A549 (cell line): ENCODE measurements at regions not wholly inside any gene's neighbourhood (a gene's known extent, or its start where the extent isn't known, plus 50 kb on each side); places are given as distances from the start of the nearest gene placed in this dataset.

Experiments used
- ATAC-seq, 2 experiments: fragments of 200-7000 bp in 1 of 2; fragments of >200 bp in 1 of 2; cut with Nextera tagmentation in 1 of 2; cut with Tn5 transposase in 1 of 2; 3 replicates each; pipeline versions ENCODE4 v1.8.0 to v1.9.1; 2018 to 2020; ENCODE audit warnings: mild to moderate bottlenecking in 1 of 2, moderate library complexity in 1 of 2
- CTCF ChIA-PET: fragments of 300-600 bp; sonication (Branson Sonifier 250); formaldehyde crosslinking; extraction: SDS; loops from one replicate; lab custom pipeline; 2021; ENCODE audit warnings: antibody characterized with exemption, inconsistent platforms; lab: Yijun Ruan, JAX
- POLR2A ChIA-PET: fragments of 350-600 bp; formaldehyde crosslinking; extraction: SDS; loops from one replicate; lab custom pipeline; 2021; ENCODE audit warnings: antibody characterized with exemption, inconsistent platforms; lab: Yijun Ruan, JAX
- DNase-seq, 2 experiments: peaks; one replicate each; pipeline versions ENCODE4 v3.0.0 to v3.0.0-alpha.2; 2011 to 2016; ENCODE audit warnings: low read depth in 1 of 2, low spot score in 1 of 2
- FAIRE-seq: peaks from 2 replicates; lab custom pipeline; 2011; peaks lifted over from hg19 to GRCh38; lab: Jason Lieb, UNC
- H3K27ac ChIP-seq, 2 experiments: fragments of >200 bp; sonication (Bioruptor Twin); formaldehyde crosslinking; 3 replicates each; pipeline ENCODE4 v1.5.1; 2016 to 2017
- H3K4me1 ChIP-seq: fragments of >200 bp; sonication (Bioruptor Twin); formaldehyde crosslinking; 3 replicates; pipeline ENCODE4 v1.6.1; 2016
- H3K4me2 ChIP-seq: fragments of >200 bp; sonication (Bioruptor Twin); formaldehyde crosslinking; 3 replicates; pipeline ENCODE4 v1.6.1; 2016
- H3K4me3 ChIP-seq: fragments of >200 bp; sonication (Bioruptor Twin); formaldehyde crosslinking; 3 replicates; pipeline ENCODE4 v1.5.1; 2016
- H3K9me3 ChIP-seq: fragments of >200 bp; sonication (Bioruptor Twin); formaldehyde crosslinking; 3 replicates; pipeline ENCODE4 v1.6.1; 2016
- CEBPB ChIP-seq, 2 experiments: fragments of >200 bp in 1 of 2; sonication (Bioruptor Twin) in 1 of 2; formaldehyde crosslinking in 1 of 2; IDR thresholded peaks; 2 replicates each; pipeline ENCODE4 v1.6.1; 2012 to 2016
- CHD2 ChIP-seq: fragments of 150-350 bp; IDR thresholded peaks from 2 replicates; pipeline ENCODE4 v1.6.1; 2014; ENCODE audit warnings: low read length; ENCODE audit not compliant: partially characterized antibody
- CHD4 ChIP-seq: fragments of 200-600 bp; sonication (generic); IDR thresholded peaks from 2 replicates; pipeline ENCODE4 v1.6.1; 2016; ENCODE audit warnings: antibody characterized with exemption, mild to moderate bottlenecking, borderline replicate concordance
- EP300 ChIP-seq, 2 experiments: fragments of >200 bp; sonication (Bioruptor Twin); formaldehyde crosslinking; IDR thresholded peaks; 2 replicates in 1 of 2; 3 replicates in 1 of 2; pipeline ENCODE4 v1.6.1; 2016 to 2017
- FOSB ChIP-seq: fragments of 250-450 bp; sonication (Bioruptor Pico); IDR thresholded peaks from 2 replicates; pipeline ENCODE4 v1.5.0; 2020; ENCODE audit warnings: mild to moderate bottlenecking, moderate library complexity
- FOSL2 ChIP-seq, 2 experiments: fragments of 450-650 bp in 1 of 2; fragments of >200 bp in 1 of 2; sonication (Bioruptor Twin) in 1 of 2; formaldehyde crosslinking; IDR thresholded peaks; 2 replicates each; pipeline versions ENCODE4 v1.5.0 to v1.6.1; 2016 to 2020; ENCODE audit warnings: mild to moderate bottlenecking in 1 of 2, moderate library complexity in 1 of 2
- HOXA7 ChIP-seq: fragments of 250-450 bp; sonication (Bioruptor Pico); IDR thresholded peaks from 2 replicates; pipeline ENCODE4 v1.5.0; 2020; ENCODE audit warnings: mild to moderate bottlenecking, moderate library complexity
- HOXB5 ChIP-seq: fragments of 250-450 bp; sonication (Bioruptor Pico); IDR thresholded peaks from 2 replicates; pipeline ENCODE4 v1.5.0; 2020; ENCODE audit warnings: mild to moderate bottlenecking, moderate library complexity
- JUNB ChIP-seq: fragments of >200 bp; sonication (Bioruptor Twin); formaldehyde crosslinking; IDR thresholded peaks from 2 replicates; pipeline ENCODE4 v1.6.1; 2016
- KDM1A ChIP-seq: fragments of 200-600 bp; sonication (generic); IDR thresholded peaks from 2 replicates; pipeline ENCODE4 v1.6.1; 2016; ENCODE audit warnings: low read depth, mild to moderate bottlenecking
- MAFK ChIP-seq: fragments of 450-650 bp; IDR thresholded peaks from 2 replicates; pipeline ENCODE4 v1.6.1; 2014; ENCODE audit not compliant: partially characterized antibody
- MYC ChIP-seq: IDR thresholded peaks from 2 replicates; pipeline ENCODE4 v1.6.1; 2012; ENCODE audit warnings: mild to moderate bottlenecking, inconsistent platforms, low read length, improper control_type of control experiment, borderline replicate concordance
- NFE2L2 ChIP-seq: fragments of 150-350 bp; conservative IDR thresholded peaks from 2 replicates; pipeline ENCODE4 v1.6.1; 2014; ENCODE audit warnings: low read length
- NPAS2 ChIP-seq: fragments of 250-450 bp; sonication (Bioruptor Pico); IDR thresholded peaks from 2 replicates; pipeline ENCODE4 v1.8.0; 2022; ENCODE audit warnings: mild to moderate bottlenecking, moderate library complexity, borderline replicate concordance
- NR3C1 ChIP-seq: fragments of >200 bp; sonication (Bioruptor Twin); formaldehyde crosslinking; IDR thresholded peaks from 3 replicates; pipeline ENCODE4 v1.6.1; 2017
- POLR2A ChIP-seq: IDR thresholded peaks from 2 replicates; pipeline ENCODE4 v1.6.1; 2012; ENCODE audit warnings: mild to moderate bottlenecking, low read length
- RAD21 ChIP-seq, 2 experiments: fragments of >200 bp in 1 of 2; sonication (Bioruptor Twin) in 1 of 2; formaldehyde crosslinking in 1 of 2; IDR thresholded peaks in 1 of 2; conservative IDR thresholded peaks in 1 of 2; 2 replicates in 1 of 2; 3 replicates in 1 of 2; pipeline ENCODE4 v1.6.1; 2012 to 2018; ENCODE audit warnings: inconsistent platforms in 1 of 2
- SMC3 ChIP-seq: fragments of >200 bp; sonication (Bioruptor Twin); formaldehyde crosslinking; IDR thresholded peaks from 3 replicates; pipeline ENCODE4 v1.6.1; 2018; ENCODE audit warnings: inconsistent platforms
- TP53 ChIP-seq: fragments of 250-450 bp; sonication (Bioruptor Pico); IDR thresholded peaks from 2 replicates; pipeline ENCODE4 v1.5.0; 2021; ENCODE audit warnings: mild to moderate bottlenecking, moderate library complexity
- ZC3H11A ChIP-seq: fragments of 450-650 bp; IDR thresholded peaks from 2 replicates; pipeline ENCODE4 v1.6.1; 2014; ENCODE audit warnings: antibody characterized with exemption, mild to moderate bottlenecking
- ZSCAN20 ChIP-seq: fragments of 250-450 bp; sonication (Bioruptor Pico); IDR thresholded peaks from 2 replicates; pipeline ENCODE4 v1.8.0; 2022; ENCODE audit warnings: mild to moderate bottlenecking, moderate library complexity
- WGBS: methylation state at CpG from one replicate; pipeline ENCODE4 v1.1.6; 2017; ENCODE audit errors: missing lambda C conversion rate; 5-methylcytosine and 5-hydroxymethylcytosine counted together
- TF ChIP-seq, protein P1 (sequence below): fragments of 450-650 bp; IDR thresholded peaks from 2 replicates; pipeline ENCODE4 v1.6.1; 2014; ENCODE audit warnings: antibody characterized with exemption
- TF ChIP-seq, protein P2 (sequence below): IDR thresholded peaks from 2 replicates; pipeline ENCODE4 v1.6.1; 2012
- TF ChIP-seq, protein P3 (sequence below): fragments of >200 bp; sonication (Bioruptor Twin); formaldehyde crosslinking; IDR thresholded peaks from 3 replicates; pipeline ENCODE4 v1.5.1; 2016

DNA sequence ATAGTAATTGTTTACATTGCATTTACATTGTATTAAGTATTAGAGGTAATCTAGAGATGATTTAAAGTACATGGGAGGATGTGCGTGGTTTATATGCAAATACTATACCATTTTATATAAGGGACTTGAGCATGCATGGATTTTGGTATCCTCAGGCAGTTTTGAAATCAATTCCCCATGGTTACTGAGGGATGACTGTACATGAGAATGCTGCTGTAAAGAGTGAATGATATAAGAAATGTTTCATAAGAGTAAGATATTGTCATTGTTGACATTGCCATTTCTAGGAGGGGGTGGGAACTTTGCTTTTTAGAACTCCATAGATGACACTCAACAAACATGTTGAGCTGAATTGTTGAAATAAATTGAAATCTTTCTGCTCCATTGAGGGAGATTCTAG lies 185.0 kb downstream of the SEMA6A start:
- CTCF ChIA-PET, result no interaction called here
- 18% methylated on average over 1 of the region's 1 CpG for WGBS
- Histone ChIP-seq H3K4me3 (no peak overlapping the region), H3K4me2 (no peak overlapping the region), H3K4me1 (no peaks in the 10 kb centered on the region), H3K27ac (no peak overlapping the region), H3K9me3 (no peaks in the 10 kb centered on the region)
- POLR2A ChIA-PET, result no interaction called here
- ATAC-seq (no peak), DNase-seq (no peak), FAIRE-seq (no peak)
- TF ChIP-seq, protein P1, sequence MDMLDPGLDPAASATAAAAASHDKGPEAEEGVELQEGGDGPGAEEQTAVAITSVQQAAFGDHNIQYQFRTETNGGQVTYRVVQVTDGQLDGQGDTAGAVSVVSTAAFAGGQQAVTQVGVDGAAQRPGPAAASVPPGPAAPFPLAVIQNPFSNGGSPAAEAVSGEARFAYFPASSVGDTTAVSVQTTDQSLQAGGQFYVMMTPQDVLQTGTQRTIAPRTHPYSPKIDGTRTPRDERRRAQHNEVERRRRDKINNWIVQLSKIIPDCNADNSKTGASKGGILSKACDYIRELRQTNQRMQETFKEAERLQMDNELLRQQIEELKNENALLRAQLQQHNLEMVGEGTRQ, result no peak
- TF ChIP-seq JUNB (no peak), FOSB (CRISPR knock-in tag) (no peak), CEBPB (IDR thresholded peaks at IDR 0.05) (no peak), KDM1A (no peak), CHD2 (no peak), ZC3H11A (no peak), SMC3 (no peak), MAFK (no peak)

DNA sequence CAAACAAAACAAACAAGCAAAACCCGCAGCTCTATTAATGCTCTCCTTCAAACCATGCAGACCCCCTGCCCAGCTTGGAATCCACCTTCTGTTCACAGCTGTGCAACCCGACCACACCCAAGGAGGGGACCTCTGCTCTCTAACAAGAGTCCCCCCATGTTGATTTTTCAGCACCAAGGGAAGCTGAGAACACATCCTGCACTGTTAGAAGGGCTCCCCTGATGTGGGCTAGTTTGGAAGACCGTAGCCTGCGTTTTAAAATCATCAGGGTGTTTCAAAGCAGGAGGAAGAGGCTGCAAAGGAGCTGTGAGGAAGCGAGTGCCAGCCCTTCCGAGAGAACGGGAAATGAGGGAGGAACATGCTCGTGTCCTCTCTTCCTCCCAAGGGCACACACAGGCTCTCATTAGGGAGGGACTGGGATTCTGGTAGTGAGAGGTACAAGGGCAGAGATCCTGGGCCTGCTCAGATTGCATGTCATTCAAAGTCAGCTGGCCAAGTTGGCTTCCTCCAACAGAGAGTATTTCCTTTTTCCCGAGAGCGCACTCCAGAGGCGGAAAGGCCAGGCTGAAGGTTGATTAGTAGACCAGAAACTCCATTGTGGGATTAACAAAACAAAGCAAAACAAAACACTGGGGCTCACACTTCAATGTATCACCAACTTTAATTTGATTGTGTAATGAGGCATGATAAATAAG lies 185.9 kb downstream of the SEMA6A start:
- Histone ChIP-seq H3K9me3 (no peaks in the 10 kb centered on the region), H3K27ac (no peak overlapping the region), H3K4me1 (no peaks in the 10 kb centered on the region), H3K4me2 (no peak overlapping the region), H3K4me3 (no peak overlapping the region)
- FAIRE-seq (no peak), ATAC-seq (no peak), DNase-seq (no peak)
- POLR2A ChIA-PET, result no interaction called here
- CTCF ChIA-PET, result interaction anchor here (0.7 kb wide), 1 partner anchor 37 kb away, joined by 3 read pairs; no protein-coding TSS in a partner anchor
- no peak for TF ChIP-seq CHD4
- TF ChIP-seq MAFK, result no peak
- TF ChIP-seq, protein P2, sequence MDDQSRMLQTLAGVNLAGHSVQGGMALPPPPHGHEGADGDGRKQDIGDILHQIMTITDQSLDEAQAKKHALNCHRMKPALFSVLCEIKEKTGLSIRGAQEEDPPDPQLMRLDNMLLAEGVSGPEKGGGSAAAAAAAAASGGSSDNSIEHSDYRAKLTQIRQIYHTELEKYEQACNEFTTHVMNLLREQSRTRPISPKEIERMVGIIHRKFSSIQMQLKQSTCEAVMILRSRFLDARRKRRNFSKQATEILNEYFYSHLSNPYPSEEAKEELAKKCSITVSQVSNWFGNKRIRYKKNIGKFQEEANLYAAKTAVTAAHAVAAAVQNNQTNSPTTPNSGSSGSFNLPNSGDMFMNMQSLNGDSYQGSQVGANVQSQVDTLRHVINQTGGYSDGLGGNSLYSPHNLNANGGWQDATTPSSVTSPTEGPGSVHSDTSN, result no peak
- no peak for TF ChIP-seq RAD21 (conservative IDR thresholded peaks at IDR 0.05 in 1 of 2, IDR thresholded peaks at IDR 0.05 in 1 of 2)
- no peak for TF ChIP-seq FOSL2 (IDR thresholded peaks at IDR 0.05)
- TF ChIP-seq FOSL2 (CRISPR knock-in tag; IDR thresholded peaks at IDR 0.05), result no peak
- no peak for TF ChIP-seq KDM1A
- TF ChIP-seq NR3C1, result no peak
- TF ChIP-seq POLR2A, result no peak
- TF ChIP-seq, protein P3, sequence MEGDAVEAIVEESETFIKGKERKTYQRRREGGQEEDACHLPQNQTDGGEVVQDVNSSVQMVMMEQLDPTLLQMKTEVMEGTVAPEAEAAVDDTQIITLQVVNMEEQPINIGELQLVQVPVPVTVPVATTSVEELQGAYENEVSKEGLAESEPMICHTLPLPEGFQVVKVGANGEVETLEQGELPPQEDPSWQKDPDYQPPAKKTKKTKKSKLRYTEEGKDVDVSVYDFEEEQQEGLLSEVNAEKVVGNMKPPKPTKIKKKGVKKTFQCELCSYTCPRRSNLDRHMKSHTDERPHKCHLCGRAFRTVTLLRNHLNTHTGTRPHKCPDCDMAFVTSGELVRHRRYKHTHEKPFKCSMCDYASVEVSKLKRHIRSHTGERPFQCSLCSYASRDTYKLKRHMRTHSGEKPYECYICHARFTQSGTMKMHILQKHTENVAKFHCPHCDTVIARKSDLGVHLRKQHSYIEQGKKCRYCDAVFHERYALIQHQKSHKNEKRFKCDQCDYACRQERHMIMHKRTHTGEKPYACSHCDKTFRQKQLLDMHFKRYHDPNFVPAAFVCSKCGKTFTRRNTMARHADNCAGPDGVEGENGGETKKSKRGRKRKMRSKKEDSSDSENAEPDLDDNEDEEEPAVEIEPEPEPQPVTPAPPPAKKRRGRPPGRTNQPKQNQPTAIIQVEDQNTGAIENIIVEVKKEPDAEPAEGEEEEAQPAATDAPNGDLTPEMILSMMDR, result no peak
- TF ChIP-seq JUNB, result no peak
- no peak for TF ChIP-seq EP300 (IDR thresholded peaks at IDR 0.05)
- no peak for TF ChIP-seq ZSCAN20
- no peak for TF ChIP-seq NFE2L2
- TF ChIP-seq MYC, result no peak
- no peak for TF ChIP-seq TP53 (CRISPR knock-in tag)
- no peak for TF ChIP-seq HOXB5
- TF ChIP-seq NPAS2, result no peak
- TF ChIP-seq CEBPB (IDR thresholded peaks at IDR 0.05), result no peak
- no peak for TF ChIP-seq HOXA7
- WGBS, result 68% methylated on average over 11 of the region's 11 CpGs
